Loucy (cell line): ENCODE measurements at regions not wholly inside any gene's neighbourhood (a gene's known extent, or its start where the extent isn't known, plus 50 kb on each side); places are given as distances from the start of the nearest gene placed in this dataset.

Experiments
- EZH2phosphoT487 ChIP-seq: fragments of 200-600 bp; IDR thresholded peaks from 2 replicates; pipeline ENCODE4 v1.6.1; 2018; ENCODE audit warnings: antibody characterized with exemption, mild to moderate bottlenecking, moderate library complexity, borderline replicate concordance
- TF ChIP-seq, protein P1 (sequence below): fragments of 200-600 bp; sonication (generic); conservative IDR thresholded peaks from 2 replicates; pipeline ENCODE4 v1.5.1; 2014; ENCODE audit warnings: mild to moderate bottlenecking, antibody characterized with exemption, low read length

GRCh38 chr14:92253381-92253894 lies 69.5 kb upstream of the SLC24A4 start:
- TF ChIP-seq, protein P1, sequence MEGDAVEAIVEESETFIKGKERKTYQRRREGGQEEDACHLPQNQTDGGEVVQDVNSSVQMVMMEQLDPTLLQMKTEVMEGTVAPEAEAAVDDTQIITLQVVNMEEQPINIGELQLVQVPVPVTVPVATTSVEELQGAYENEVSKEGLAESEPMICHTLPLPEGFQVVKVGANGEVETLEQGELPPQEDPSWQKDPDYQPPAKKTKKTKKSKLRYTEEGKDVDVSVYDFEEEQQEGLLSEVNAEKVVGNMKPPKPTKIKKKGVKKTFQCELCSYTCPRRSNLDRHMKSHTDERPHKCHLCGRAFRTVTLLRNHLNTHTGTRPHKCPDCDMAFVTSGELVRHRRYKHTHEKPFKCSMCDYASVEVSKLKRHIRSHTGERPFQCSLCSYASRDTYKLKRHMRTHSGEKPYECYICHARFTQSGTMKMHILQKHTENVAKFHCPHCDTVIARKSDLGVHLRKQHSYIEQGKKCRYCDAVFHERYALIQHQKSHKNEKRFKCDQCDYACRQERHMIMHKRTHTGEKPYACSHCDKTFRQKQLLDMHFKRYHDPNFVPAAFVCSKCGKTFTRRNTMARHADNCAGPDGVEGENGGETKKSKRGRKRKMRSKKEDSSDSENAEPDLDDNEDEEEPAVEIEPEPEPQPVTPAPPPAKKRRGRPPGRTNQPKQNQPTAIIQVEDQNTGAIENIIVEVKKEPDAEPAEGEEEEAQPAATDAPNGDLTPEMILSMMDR, result no peak
- TF ChIP-seq EZH2phosphoT487, result no peak
